Duodenal mucosa (tissue), 2 donors: ENCODE measurements at regions not wholly inside any gene's neighbourhood (a gene's known extent, or its start where the extent isn't known, plus 50 kb on each side); places are given as distances from the start of the nearest gene placed in this dataset.

ENCODE experiments used
- H3K27ac ChIP-seq: one replicate; pipeline ENCODE4 v1.7.0; 2013; ENCODE audit warnings: low read depth, low read length
- H3K27me3 ChIP-seq, 2 donors: one replicate each; pipeline ENCODE4 v1.7.0; 2013; ENCODE audit warnings: low read length in 2 of 2, control low read depth in 1 of 2; ENCODE audit not compliant: insufficient read depth in 2 of 2, control insufficient read depth in 1 of 2
- H3K36me3 ChIP-seq, 2 donors: one replicate each; pipeline ENCODE4 v1.7.0; 2013; ENCODE audit warnings: low read length in 2 of 2, control low read depth in 1 of 2; ENCODE audit not compliant: insufficient read depth in 2 of 2, control insufficient read depth in 1 of 2
- H3K4me1 ChIP-seq, 2 donors: one replicate each; pipeline ENCODE4 v1.7.0; 2013; ENCODE audit warnings: low read length in 2 of 2, control low read depth in 1 of 2; ENCODE audit not compliant: insufficient read depth in 2 of 2, control insufficient read depth in 1 of 2
- H3K4me3 ChIP-seq, 2 donors: one replicate each; pipeline ENCODE4 v1.7.0; 2013; ENCODE audit warnings: low read length in 2 of 2, low read depth in 1 of 2
- H3K9ac ChIP-seq, 2 donors: one replicate each; pipeline ENCODE4 v1.7.0; 2013; ENCODE audit warnings: low read length in 2 of 2, low read depth in 1 of 2
- H3K9me3 ChIP-seq, 2 donors: one replicate each; pipeline ENCODE4 v1.7.0; 2013; ENCODE audit warnings: low read length in 2 of 2, control low read depth in 1 of 2; ENCODE audit not compliant: control insufficient read depth in 1 of 2

DNA sequence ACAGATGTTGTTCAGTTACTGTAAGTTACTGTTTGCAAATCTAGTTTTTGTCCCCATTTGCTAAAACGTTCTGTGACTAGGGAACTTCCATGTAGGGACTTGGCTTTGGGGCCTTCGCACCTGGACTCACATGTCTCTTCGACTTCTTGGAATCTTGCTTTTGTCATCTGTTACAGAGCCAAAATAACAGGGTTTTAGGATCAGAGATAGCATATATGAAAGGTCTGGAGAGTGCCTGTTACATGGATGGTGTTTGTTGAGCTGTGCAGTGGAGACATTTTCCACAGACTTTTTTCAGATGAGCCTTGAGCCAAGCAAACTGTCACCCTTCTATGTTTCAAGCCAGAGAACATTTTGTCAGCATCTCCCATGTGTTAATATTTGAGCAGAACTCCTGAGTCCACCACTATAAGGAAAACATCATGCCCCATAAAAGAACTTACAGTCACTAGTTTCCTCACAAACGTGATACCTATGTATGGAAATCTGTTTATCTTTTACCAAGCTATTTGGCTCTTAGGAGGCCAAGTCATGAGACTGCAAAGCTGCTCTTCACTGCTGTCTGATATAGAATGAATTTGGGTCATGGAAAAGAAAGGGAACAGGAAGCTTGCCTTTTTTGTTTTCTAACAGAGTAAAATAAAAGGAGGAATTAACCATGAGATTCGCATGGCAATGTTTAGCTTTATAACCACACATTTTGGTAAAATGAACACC, 818.6 kb upstream of the IGFBP3 start:
- no peaks in the 10 kb centered on the region for H3K9me3 ChIP-seq
- H3K27me3 ChIP-seq = no peaks in the 10 kb centered on the region
- H3K4me3 ChIP-seq = no peak overlapping the region
- H3K9ac ChIP-seq = no peak overlapping the region
- no peaks in the 10 kb centered on the region for H3K36me3 ChIP-seq
- no peaks in the 10 kb centered on the region for H3K4me1 ChIP-seq
- H3K27ac ChIP-seq = no peak overlapping the region

DNA sequence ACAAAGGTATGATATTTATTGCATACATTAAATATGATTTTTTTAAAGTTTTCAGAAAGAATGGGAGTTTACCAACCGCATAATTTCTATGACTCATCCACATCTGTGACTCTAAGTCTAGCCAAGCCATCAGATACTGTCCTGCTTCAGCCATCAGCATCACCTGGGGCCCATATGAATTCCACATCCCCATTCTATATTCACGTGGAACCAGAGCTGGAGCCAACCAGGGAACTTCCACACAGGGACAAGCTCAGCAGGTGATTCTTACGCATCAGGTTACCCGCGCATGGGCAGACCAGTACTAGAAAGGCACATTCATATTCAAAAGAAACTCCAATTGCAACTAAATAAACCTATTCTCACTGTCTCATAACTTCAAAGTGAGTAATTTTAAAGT, 817.7 kb upstream of the IGFBP3 start:
- H3K9me3 ChIP-seq = no peaks in the 10 kb centered on the region
- H3K27me3 ChIP-seq = no peaks in the 10 kb centered on the region
- H3K9ac ChIP-seq = no peak overlapping the region
- no peak overlapping the region for H3K4me3 ChIP-seq
- H3K27ac ChIP-seq = no peak overlapping the region
- H3K4me1 ChIP-seq = no peaks in the 10 kb centered on the region
- no peaks in the 10 kb centered on the region for H3K36me3 ChIP-seq

DNA sequence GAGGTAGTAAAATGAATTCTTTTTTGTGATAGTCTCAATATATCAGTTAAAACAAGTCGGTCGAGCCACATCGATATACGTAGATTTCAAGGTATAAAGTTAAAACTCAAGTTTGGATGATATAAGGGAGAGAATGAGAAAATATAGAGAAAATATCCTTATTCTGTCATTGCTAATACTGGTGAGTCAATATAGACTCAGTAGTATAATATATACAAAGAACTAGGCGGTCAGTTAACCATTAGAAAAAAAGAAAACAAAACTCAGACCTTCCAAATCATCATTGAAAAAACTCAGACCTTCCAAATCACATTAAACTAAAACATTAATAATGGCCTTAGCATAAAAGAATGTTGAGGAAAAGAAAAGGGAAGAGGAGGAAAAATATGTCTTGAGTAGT, 817.1 kb upstream of the IGFBP3 start:
- no peaks in the 10 kb centered on the region for H3K27me3 ChIP-seq
- H3K9ac ChIP-seq = no peak overlapping the region
- H3K4me1 ChIP-seq = no peaks in the 10 kb centered on the region
- H3K36me3 ChIP-seq = no peaks in the 10 kb centered on the region
- no peak overlapping the region for H3K27ac ChIP-seq
- no peaks in the 10 kb centered on the region for H3K9me3 ChIP-seq
- no peak overlapping the region for H3K4me3 ChIP-seq

DNA sequence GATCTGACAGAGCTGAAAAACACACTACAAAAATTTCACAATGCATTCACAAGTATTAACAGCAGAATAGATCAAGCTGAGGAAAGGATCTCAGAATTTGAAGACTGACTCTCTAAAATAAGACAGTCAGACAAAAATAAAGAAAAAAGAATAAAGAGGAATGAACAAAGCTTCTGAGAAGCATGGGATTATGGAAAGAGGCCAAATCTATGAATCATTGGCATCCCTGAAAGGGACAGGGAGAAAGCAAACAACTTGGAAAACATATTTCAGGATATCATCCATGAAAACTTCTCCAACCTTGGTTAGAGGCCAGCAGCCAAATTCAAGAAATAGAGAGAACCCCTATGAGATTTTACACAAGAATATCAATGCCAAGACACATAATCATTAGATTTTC, 804.8 kb upstream of the IGFBP3 start:
- no peak overlapping the region for H3K27ac ChIP-seq
- no peaks in the 10 kb centered on the region for H3K27me3 ChIP-seq
- no peak overlapping the region for H3K9ac ChIP-seq
- no peaks in the 10 kb centered on the region for H3K9me3 ChIP-seq
- H3K4me1 ChIP-seq = no peaks in the 10 kb centered on the region
- H3K36me3 ChIP-seq = no peaks in the 10 kb centered on the region
- no peak overlapping the region for H3K4me3 ChIP-seq

DNA sequence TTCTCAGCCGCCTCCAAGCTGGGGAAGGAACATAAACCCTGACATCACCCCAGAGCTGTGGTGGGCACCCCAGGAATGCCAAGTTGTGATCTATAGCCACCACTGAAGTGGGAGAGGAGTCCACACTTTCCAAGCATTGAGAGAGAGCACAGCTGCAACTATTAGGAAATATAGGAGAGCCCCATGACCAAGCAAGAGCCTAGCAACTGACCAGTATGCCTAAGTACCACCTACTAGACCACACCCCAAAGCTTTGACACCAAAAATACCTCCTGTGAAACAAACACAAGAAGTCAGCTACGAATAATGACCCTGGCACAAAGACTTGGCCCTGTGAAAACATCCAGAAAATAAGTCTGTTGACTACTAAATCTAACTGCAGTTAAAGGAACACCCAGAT, 804.1 kb upstream of the IGFBP3 start:
- H3K4me3 ChIP-seq = no peak overlapping the region
- H3K4me1 ChIP-seq = no peaks in the 10 kb centered on the region
- H3K36me3 ChIP-seq = no peaks in the 10 kb centered on the region
- H3K9ac ChIP-seq = no peak overlapping the region
- H3K27me3 ChIP-seq = no peaks in the 10 kb centered on the region
- no peaks in the 10 kb centered on the region for H3K9me3 ChIP-seq
- no peak overlapping the region for H3K27ac ChIP-seq

DNA sequence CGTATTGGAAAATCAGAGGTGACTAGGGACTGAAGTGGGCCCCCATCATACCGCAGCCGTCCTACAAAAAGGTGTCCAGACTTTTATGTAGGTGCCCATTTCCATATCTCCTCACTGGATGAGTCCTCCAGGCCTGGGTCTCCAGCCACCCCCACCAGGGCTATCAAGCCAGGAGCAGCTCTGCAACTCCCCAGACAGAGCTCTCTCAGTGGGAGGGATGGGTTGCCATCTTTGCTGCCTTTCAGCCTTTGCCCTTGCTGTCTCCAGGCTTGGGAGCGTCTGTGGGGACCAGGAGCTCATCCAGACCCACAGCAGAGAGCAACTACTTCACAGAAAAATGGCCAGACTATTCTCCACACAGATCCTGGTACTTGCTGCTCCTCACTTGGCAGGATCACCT, 802.7 kb upstream of the IGFBP3 start:
- Histone ChIP-seq H3K27ac (no peak overlapping the region), H3K9ac (no peak overlapping the region), H3K27me3 (no peaks in the 10 kb centered on the region), H3K36me3 (no peaks in the 10 kb centered on the region), H3K4me1 (no peaks in the 10 kb centered on the region), H3K9me3 (no peaks in the 10 kb centered on the region), H3K4me3 (no peak overlapping the region)

DNA sequence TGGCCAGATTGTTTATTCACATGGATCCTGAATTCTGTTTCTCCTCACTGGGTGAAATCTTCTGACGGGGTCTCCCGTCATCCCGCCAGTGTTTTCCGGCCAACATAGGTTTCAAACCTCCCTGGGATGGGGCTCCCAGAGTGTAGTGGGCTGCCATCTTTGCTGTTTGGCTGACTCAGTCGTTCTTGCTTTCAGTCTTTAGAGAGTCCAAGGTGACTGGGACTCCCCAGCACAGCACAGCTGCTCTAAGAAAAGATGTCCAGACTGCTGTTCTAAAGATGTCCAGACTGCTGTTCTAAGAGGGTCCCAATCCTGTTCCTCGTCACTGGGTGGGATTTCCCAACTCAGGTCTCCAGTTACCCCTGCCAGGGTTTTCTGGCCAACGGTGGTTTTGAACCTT, 801.9 kb upstream of the IGFBP3 start:
- no peak overlapping the region for H3K9ac ChIP-seq

DNA sequence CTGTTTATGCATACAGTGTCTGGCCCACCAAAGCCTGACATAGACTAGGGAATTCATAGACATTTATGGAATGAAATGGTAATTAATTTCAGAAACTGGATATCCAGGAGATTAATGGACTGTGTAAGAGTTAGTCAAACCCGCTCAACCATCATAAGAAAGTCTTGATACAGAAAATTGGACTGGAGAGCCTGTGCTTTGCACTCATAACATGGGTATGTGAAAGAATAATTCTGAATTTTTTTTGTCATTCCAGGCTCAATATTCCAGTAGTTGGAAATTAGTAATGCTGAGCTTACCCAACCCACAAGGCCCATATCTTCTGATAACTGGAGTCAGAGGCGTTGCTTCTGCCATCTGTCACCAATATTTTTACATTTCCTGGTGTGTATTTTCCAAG, 799.7 kb upstream of the IGFBP3 start:
- Histone ChIP-seq H3K9ac (no peak overlapping the region), H3K4me1 (no peaks in the 10 kb centered on the region), H3K36me3 (no peaks in the 10 kb centered on the region), H3K27me3 (no peaks in the 10 kb centered on the region), H3K4me3 (no peak overlapping the region), H3K9me3 (no peaks in the 10 kb centered on the region), H3K27ac (no peak overlapping the region)

More for the DNA sequence above, 801.9 kb upstream of the IGFBP3 start:
- H3K9me3 ChIP-seq = no peaks in the 10 kb centered on the region
- no peak overlapping the region for H3K27ac ChIP-seq
- no peaks in the 10 kb centered on the region for H3K36me3 ChIP-seq
- H3K27me3 ChIP-seq = no peaks in the 10 kb centered on the region
- H3K4me3 ChIP-seq = no peak overlapping the region
- no peaks in the 10 kb centered on the region for H3K4me1 ChIP-seq

DNA sequence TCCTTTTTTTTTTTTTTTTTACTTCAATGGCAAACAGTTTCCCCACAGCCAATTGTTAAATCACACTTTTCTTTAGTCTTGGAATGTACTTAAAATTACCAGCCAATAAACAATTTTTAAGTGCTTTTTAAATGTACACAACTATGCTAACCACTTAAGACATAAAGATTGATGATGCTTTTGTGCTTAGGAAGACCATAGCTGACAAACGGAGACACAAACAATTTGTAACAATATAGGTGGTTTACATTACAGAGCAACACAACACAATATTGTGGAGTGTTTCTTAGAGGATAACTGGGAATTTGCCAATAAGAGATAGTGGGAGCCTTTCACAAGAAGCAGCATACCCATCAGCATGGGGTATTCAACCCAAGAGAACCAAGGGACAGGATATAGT, 798.5 kb upstream of the IGFBP3 start:
- no peaks in the 10 kb centered on the region for H3K36me3 ChIP-seq

DNA sequence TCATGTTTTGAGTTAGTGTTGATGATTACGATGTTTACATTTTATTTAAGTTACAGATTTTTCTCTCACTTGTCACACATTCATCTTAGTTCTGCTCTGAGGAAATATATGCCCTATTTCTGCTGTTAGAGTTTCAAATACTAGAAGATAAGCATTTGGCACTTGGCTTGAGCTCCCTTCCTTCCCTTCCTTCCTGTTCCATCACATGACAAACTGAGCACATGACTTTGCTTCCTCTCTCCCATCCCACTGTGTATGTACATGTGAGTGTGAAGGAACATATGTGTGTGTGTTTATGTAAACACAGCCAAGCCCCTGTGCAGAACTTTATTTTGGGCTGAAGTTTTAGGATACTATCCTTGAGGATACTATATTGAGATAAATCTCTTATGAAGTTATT, 795.9 kb upstream of the IGFBP3 start:
- Histone ChIP-seq H3K36me3 (no peaks in the 10 kb centered on the region), H3K9ac (no peak overlapping the region), H3K9me3 (no peaks in the 10 kb centered on the region), H3K27ac (no peak overlapping the region), H3K4me3 (no peak overlapping the region), H3K27me3 (no peaks in the 10 kb centered on the region), H3K4me1 (peaks cover 4 to 12% of the 10 kb centered on the region in 2 donors)

More for the DNA sequence above, 798.5 kb upstream of the IGFBP3 start:
- Histone ChIP-seq H3K4me1 (no peaks in the 10 kb centered on the region), H3K27ac (no peak overlapping the region), H3K27me3 (no peaks in the 10 kb centered on the region), H3K9me3 (no peaks in the 10 kb centered on the region), H3K9ac (no peak overlapping the region), H3K4me3 (no peak overlapping the region)

DNA sequence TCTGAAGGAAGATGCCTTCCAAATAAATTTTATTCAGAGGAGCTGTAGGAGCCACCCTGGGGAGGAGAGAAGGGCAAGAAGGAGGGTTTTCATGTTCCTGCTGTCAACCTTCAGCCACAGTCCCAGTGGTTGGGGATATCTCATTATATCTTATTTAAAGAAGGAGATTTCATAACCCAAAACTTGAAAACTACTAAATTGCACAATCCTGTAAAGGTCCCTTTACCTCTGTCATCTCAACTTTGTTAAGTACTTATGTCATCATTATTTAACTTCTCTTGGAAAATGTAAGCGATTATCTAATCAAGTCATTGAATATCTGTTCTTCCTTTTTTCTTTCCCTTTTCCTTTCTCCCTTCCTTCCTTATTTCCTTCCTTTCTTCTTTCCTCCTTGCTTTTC, 794.5 kb upstream of the IGFBP3 start:
- no peak overlapping the region for H3K4me3 ChIP-seq
- H3K9me3 ChIP-seq = no peaks in the 10 kb centered on the region
- peaks cover 4 to 15% of the 10 kb centered on the region in 2 donors for H3K4me1 ChIP-seq
- no peak overlapping the region for H3K9ac ChIP-seq
- H3K27me3 ChIP-seq = no peaks in the 10 kb centered on the region
- no peak overlapping the region for H3K27ac ChIP-seq
- no peaks in the 10 kb centered on the region for H3K36me3 ChIP-seq
